IMR-90 (cell line): ENCODE measurements at regions not wholly inside any gene's neighbourhood (a gene's known extent, or its start where the extent isn't known, plus 50 kb on each side); places are given as distances from the start of the nearest gene placed in this dataset.

Experiments used
- ATAC-seq: fragments of 200-7000 bp; cut with Tn5 transposase; 2 replicates; pipeline ENCODE4 v1.9.1; 2020; ENCODE audit warnings: low read depth, mild to moderate bottlenecking, moderate library complexity
- BruUV-seq: library from RNA; stranded (reverse); fragments of 400-500 nt; replicated peaks from 2 replicates; lab custom pipeline; 2021; lab: Mats Ljungman, UMichigan
- CTCF ChIA-PET: fragments of 300-600 bp; formaldehyde crosslinking; extraction: SDS; loops from one replicate; lab custom pipeline; 2021; ENCODE audit warnings: antibody characterized with exemption; lab: Yijun Ruan, JAX
- POLR2A ChIA-PET: fragments of 300-600 bp; sonication (Branson Sonifier 250); formaldehyde crosslinking; loops from one replicate; lab custom pipeline; 2022; ENCODE audit warnings: antibody characterized with exemption; ENCODE audit not compliant: unreplicated experiment; lab: Charles Lee
- DNase-seq: peaks from one replicate; pipeline ENCODE4 v3.0.0; 2013
- H2AFZ ChIP-seq: replicated peaks from 2 replicates; pipeline ENCODE3; 2013; ENCODE audit warnings: low read length, mild to moderate bottlenecking; ENCODE audit not compliant: poor library complexity
- H2AK5ac ChIP-seq: 2 replicates; pipeline ENCODE4 v1.6.1; 2013; ENCODE audit warnings: low read depth, low read length, inconsistent platforms
- H2AK9ac ChIP-seq: replicated peaks from 2 replicates; pipeline ENCODE3; 2013; ENCODE audit warnings: mild to moderate bottlenecking, low read depth, low read length, moderate library complexity; ENCODE audit not compliant: poor library complexity
- H2BK120ac ChIP-seq: 2 replicates; pipeline ENCODE4 v1.6.1; 2013; ENCODE audit warnings: low read depth, low read length, inconsistent platforms
- H2BK15ac ChIP-seq: 3 replicates; pipeline ENCODE4 v1.6.1; 2013; ENCODE audit warnings: low read depth, low read length, inconsistent platforms
- H2BK20ac ChIP-seq: 2 replicates; pipeline ENCODE4 v1.6.1; 2013; ENCODE audit warnings: low read depth, mild to moderate bottlenecking, inconsistent platforms, low read length, moderate library complexity
- H2BK5ac ChIP-seq: 2 replicates; pipeline ENCODE4 v1.6.1; 2013; ENCODE audit warnings: mild to moderate bottlenecking, low read depth, low read length, inconsistent platforms; ENCODE audit not compliant: poor library complexity, severe bottlenecking
- H3K14ac ChIP-seq: replicated peaks from 2 replicates; pipeline ENCODE4 v1.6.1; 2013; ENCODE audit warnings: low read depth, low read length, inconsistent platforms
- H3K18ac ChIP-seq: 2 replicates; pipeline ENCODE4 v1.6.1; 2013; ENCODE audit warnings: low read depth, low read length, control low read depth
- H3K23ac ChIP-seq: 2 replicates; pipeline ENCODE4 v1.6.1; 2013; ENCODE audit warnings: low read depth, low read length, inconsistent platforms
- H3K27ac ChIP-seq: 2 replicates; pipeline ENCODE4 v1.5.1; 2013; ENCODE audit warnings: mild to moderate bottlenecking, control low read depth, low read length; ENCODE audit not compliant: insufficient read depth
- H3K27me3 ChIP-seq: 2 replicates; pipeline ENCODE4 v1.6.1; 2013; ENCODE audit warnings: low read length; ENCODE audit not compliant: control insufficient read depth, insufficient read depth
- H3K36me3 ChIP-seq: 2 replicates; pipeline ENCODE4 v1.6.1; 2013; ENCODE audit warnings: low read length, mixed read lengths; ENCODE audit not compliant: control insufficient read depth, insufficient read depth
- H3K4ac ChIP-seq: 2 replicates; pipeline ENCODE4 v1.6.1; 2013; ENCODE audit warnings: low read depth, low read length, inconsistent platforms
- H3K4me1 ChIP-seq: 2 replicates; pipeline ENCODE4 v1.6.1; 2013; ENCODE audit warnings: low read length, mixed read lengths; ENCODE audit not compliant: control insufficient read depth, insufficient read depth
- H3K4me2 ChIP-seq: 2 replicates; pipeline ENCODE4 v1.6.1; 2013; ENCODE audit warnings: low read depth, mild to moderate bottlenecking, control low read depth, low read length, moderate library complexity
- H3K4me3 ChIP-seq: 2 replicates; pipeline ENCODE4 v1.5.1; 2013; ENCODE audit warnings: low read depth, mild to moderate bottlenecking, control low read depth, low read length, moderate library complexity; ENCODE audit not compliant: insufficient read depth
- H3K56ac ChIP-seq: 2 replicates; pipeline ENCODE4 v1.6.1; 2013; ENCODE audit warnings: low read length, inconsistent platforms; ENCODE audit not compliant: insufficient read depth; ENCODE audit errors: extremely low read depth
- H3K79me1 ChIP-seq, 2 experiments: 2 replicates each; pipeline ENCODE4 v1.6.1; 2013; ENCODE audit warnings: low read length in 2 of 2, inconsistent platforms in 1 of 2, low read depth in 1 of 2
- H3K9ac ChIP-seq: 2 replicates; pipeline ENCODE4 v1.6.1; 2013; ENCODE audit warnings: low read depth, low read length, control low read depth
- H3K9me1 ChIP-seq: 2 replicates; pipeline ENCODE4 v1.6.1; 2013; ENCODE audit warnings: low read length, inconsistent platforms; ENCODE audit not compliant: insufficient read depth
- H3K9me3 ChIP-seq: 2 replicates; pipeline ENCODE4 v1.6.1; 2013; ENCODE audit warnings: low read length; ENCODE audit not compliant: control insufficient read depth, insufficient read depth
- H4K20me1 ChIP-seq: 2 replicates; pipeline ENCODE4 v1.6.1; 2013; ENCODE audit warnings: low read length, inconsistent platforms; ENCODE audit not compliant: insufficient read depth
- H4K5ac ChIP-seq: 2 replicates; pipeline ENCODE4 v1.6.1; 2013; ENCODE audit warnings: mild to moderate bottlenecking, low read depth, low read length, control low read depth
- H4K8ac ChIP-seq, 2 experiments: 2 replicates each; pipeline ENCODE4 v1.6.1; 2013; ENCODE audit warnings: low read depth in 2 of 2, low read length in 2 of 2, control low read depth in 1 of 2, inconsistent platforms in 1 of 2
- H4K91ac ChIP-seq: 2 replicates; pipeline ENCODE4 v1.6.1; 2013; ENCODE audit warnings: low read depth, low read length, inconsistent platforms; ENCODE audit not compliant: insufficient read depth
- BHLHE40 ChIP-seq: fragments of 150-350 bp; IDR thresholded peaks from 2 replicates; pipeline ENCODE4 v1.6.1; 2016; ENCODE audit warnings: mild to moderate bottlenecking, low read depth, low read length
- CEBPB ChIP-seq: IDR thresholded peaks from 2 replicates; pipeline ENCODE4 v1.6.1; 2012; ENCODE audit warnings: low read depth, low read length, improper control_type of control experiment
- ELK1 ChIP-seq: fragments of 150-350 bp; IDR thresholded peaks from 2 replicates; pipeline ENCODE4 v1.6.1; 2016; ENCODE audit warnings: low read depth, mild to moderate bottlenecking, low read length, moderate library complexity, borderline replicate concordance
- MAFK ChIP-seq: IDR thresholded peaks from 2 replicates; pipeline ENCODE4 v1.6.1; 2012; ENCODE audit warnings: low read depth, low read length, improper control_type of control experiment
- MAZ ChIP-seq: IDR thresholded peaks from 2 replicates; pipeline ENCODE4 v1.6.1; 2012; ENCODE audit warnings: low read depth, mild to moderate bottlenecking, low read length, improper control_type of control experiment, moderate library complexity, borderline replicate concordance
- MXI1 ChIP-seq: IDR thresholded peaks from 2 replicates; pipeline ENCODE4 v1.6.1; 2012; ENCODE audit warnings: low read depth, mild to moderate bottlenecking, low read length, moderate library complexity, borderline replicate concordance
- POLR2A ChIP-seq: IDR thresholded peaks from 2 replicates; pipeline ENCODE4 v1.6.1; 2012; ENCODE audit warnings: mild to moderate bottlenecking, low read depth, low read length
- RAD21 ChIP-seq: IDR thresholded peaks from 2 replicates; pipeline ENCODE4 v1.6.1; 2012; ENCODE audit warnings: low read length, improper control_type of control experiment
- RCOR1 ChIP-seq: IDR thresholded peaks from 2 replicates; pipeline ENCODE4 v1.6.1; 2012; ENCODE audit warnings: mild to moderate bottlenecking, low read length, improper control_type of control experiment; ENCODE audit not compliant: insufficient replicate concordance
- RFX5 ChIP-seq: IDR thresholded peaks from 2 replicates; pipeline ENCODE4 v1.8.0; 2012; ENCODE audit warnings: low read depth, mild to moderate bottlenecking, low read length, moderate library complexity
- SMC3 ChIP-seq: fragments of 150-350 bp; IDR thresholded peaks from 2 replicates; pipeline ENCODE4 v1.6.1; 2016; ENCODE audit warnings: low read depth, mild to moderate bottlenecking, antibody characterized with exemption, low read length, moderate library complexity
- WGBS, 2 experiments: methylation state at CpG; one replicate each; pipeline versions ENCODE4 v1.1.5 to v1.1.7; 2013; ENCODE audit warnings: missing lambda C conversion rate in 2 of 2; ENCODE audit not compliant: insufficient read length in 1 of 2; ENCODE audit errors: extremely low coverage in 2 of 2; 5-methylcytosine and 5-hydroxymethylcytosine counted together
- dilution Hi-C: fragments of 300-500 bp; cut with HindIII; formaldehyde crosslinking; loops from one replicate; pipeline ENCODE4 v1.14.3; 2018; ENCODE audit warnings: low sequenced_read_pairs; ENCODE audit not compliant: unreplicated experiment
- in situ Hi-C: fragments of 300-500 bp; cut with MboI; formaldehyde crosslinking; loops from 3 replicates; pipeline ENCODE4 v1.14.3; 2019; ENCODE audit warnings: low sequenced_read_pairs, inconsistent platforms, mixed read lengths
- intact Hi-C: fragments of 100-400 bp; cut with micrococcal nuclease; formaldehyde crosslinking; loops from 2 replicates; pipeline ENCODE4 v1.10.0; 2022

GRCh38 chr12:87518481-87518880, 510.7 kb downstream of the C12orf50 start:
- Histone ChIP-seq H3K9me3 (no peaks in the 10 kb centered on the region), H3K4ac (no peak overlapping the region)
- BruUV-seq: no TSS peak

More at GRCh38 chr12:87518481-87518880, 510.7 kb downstream of the C12orf50 start:
- H3K56ac ChIP-seq: no peak overlapping the region
- H3K36me3 ChIP-seq: no peaks in the 10 kb centered on the region
- H3K27ac ChIP-seq: no peak overlapping the region
- H3K27me3 ChIP-seq: no peaks in the 10 kb centered on the region
- H2BK15ac ChIP-seq: no peak overlapping the region
- ChIA-PET CTCF (no interaction called here), POLR2A (no interaction called here)
- no peaks in the 10 kb centered on the region for H3K4me1 ChIP-seq
- H3K4me2 ChIP-seq: no peak overlapping the region
- TF ChIP-seq RFX5: no peak
- TF ChIP-seq SMC3: no peak
- TF ChIP-seq MXI1: no peak
- TF ChIP-seq MAFK: no peak
- TF ChIP-seq RCOR1: no peak
- no peak for TF ChIP-seq POLR2A
- no peak for TF ChIP-seq CEBPB
- no peak for TF ChIP-seq RAD21
- TF ChIP-seq BHLHE40: no peak
- no peak for TF ChIP-seq ELK1
- no peak for TF ChIP-seq MAZ
- H4K5ac ChIP-seq: no peak overlapping the region
- H2AFZ ChIP-seq: no peak overlapping the region
- no peak overlapping the region for H3K23ac ChIP-seq
- H4K20me1 ChIP-seq: no peaks in the 10 kb centered on the region
- no peak overlapping the region for H3K9ac ChIP-seq
- DNase-seq: no peak
- no peaks in the 10 kb centered on the region for H3K79me1 ChIP-seq
- no peak overlapping the region for H4K91ac ChIP-seq
- H3K9me1 ChIP-seq: no peaks in the 10 kb centered on the region
- no peak for ATAC-seq
- H2BK20ac ChIP-seq: no peak overlapping the region
- in situ Hi-C loops (no loop called here), intact Hi-C loops (no loop called here), dilution Hi-C loops (no loop called here)
- H4K8ac ChIP-seq: no peak overlapping the region
- no peak overlapping the region for H2BK120ac ChIP-seq
- 33% methylated on average over 1 of the region's 1 CpG; no CpG with 5 or more reads in 1 of the 2 experiments for WGBS, 2 experiments
- H2BK5ac ChIP-seq: no peak overlapping the region
- no peak overlapping the region for H2AK5ac ChIP-seq
- H2AK9ac ChIP-seq: no peak overlapping the region
- H3K4me3 ChIP-seq: no peak overlapping the region
- no peak overlapping the region for H3K18ac ChIP-seq
- no peak overlapping the region for H3K14ac ChIP-seq
